H1 (cell line): ENCODE measurements at regions not wholly inside any gene's neighbourhood (a gene's known extent, or its start where the extent isn't known, plus 50 kb on each side); places are given as distances from the start of the nearest gene placed in this dataset.

Experiments
- CEBPB ChIP-seq: IDR thresholded peaks from 2 replicates; pipeline ENCODE4 v1.6.1; 2012; ENCODE audit warnings: low read depth, low read length
- CHD2 ChIP-seq: IDR thresholded peaks from 2 replicates; pipeline ENCODE4 v1.6.1; 2012; ENCODE audit warnings: low read length, improper control_type of control experiment
- CTCF ChIP-seq, 3 experiments: IDR thresholded peaks; 1 replicate in 2 of 3; 2 replicates in 1 of 3; pipeline versions ENCODE4 v1.5.1 to v1.6.1; 2011; ENCODE audit warnings: low read length in 3 of 3, mild to moderate bottlenecking in 3 of 3, inconsistent platforms in 2 of 3, low read depth in 1 of 3, moderate library complexity in 1 of 3; ENCODE audit not compliant: insufficient read depth in 1 of 3; ENCODE audit errors: control extremely low read depth in 1 of 3
- EGR1 ChIP-seq: IDR thresholded peaks from 2 replicates; pipeline ENCODE4 v1.6.1; 2011; ENCODE audit warnings: low read depth, low read length, borderline replicate concordance
- HDAC2 ChIP-seq, 2 experiments: fragments of 300-600 bp in 1 of 2; sonication (generic) in 1 of 2; IDR thresholded peaks; 2 replicates each; pipeline ENCODE4 v1.6.1; 2011 to 2012; ENCODE audit warnings: low read depth in 2 of 2, low read length in 2 of 2, mild to moderate bottlenecking in 2 of 2, moderate library complexity in 2 of 2, borderline replicate concordance in 1 of 2, inconsistent platforms in 1 of 2
- JUND ChIP-seq: IDR thresholded peaks from 2 replicates; pipeline ENCODE4 v1.6.1; 2011; ENCODE audit warnings: mild to moderate bottlenecking, improper control_type of control experiment, low read length
- POLR2A ChIP-seq, 2 experiments: IDR thresholded peaks; 1 replicate in 1 of 2; 2 replicates in 1 of 2; pipeline ENCODE4 v1.6.1; 2011; ENCODE audit warnings: low read depth in 2 of 2, low read length in 2 of 2, mild to moderate bottlenecking in 2 of 2; ENCODE audit errors: control extremely low read depth in 1 of 2
- POLR2AphosphoS5 ChIP-seq: IDR thresholded peaks from 2 replicates; pipeline ENCODE4 v1.6.1; 2011; ENCODE audit warnings: low read depth, low read length
- RNF2 ChIP-seq: fragments of 200-900, 300-1000 bp; sonication (generic); IDR thresholded peaks from 2 replicates; pipeline ENCODE4 v1.7.1; 2016; ENCODE audit warnings: borderline replicate concordance, low read depth, mild to moderate bottlenecking, antibody characterized with exemption, low read length; ENCODE audit not compliant: poor library complexity, severe bottlenecking; ENCODE audit errors: missing control alignments
- SAP30 ChIP-seq: fragments of 300-600 bp; sonication (generic); IDR thresholded peaks from 2 replicates; pipeline ENCODE4 v1.7.1; 2012; ENCODE audit warnings: low read length, moderate library complexity, mild to moderate bottlenecking, inconsistent platforms; ENCODE audit not compliant: insufficient read depth, insufficient replicate concordance
- SIN3A ChIP-seq, 2 experiments: IDR thresholded peaks in 1 of 2; conservative IDR thresholded peaks in 1 of 2; 2 replicates each; pipeline ENCODE4 v1.6.1; 2011 to 2012; ENCODE audit warnings: low read length in 2 of 2, improper control_type of control experiment in 1 of 2, low read depth in 1 of 2, mild to moderate bottlenecking in 1 of 2
- SRF ChIP-seq: IDR thresholded peaks from 2 replicates; pipeline ENCODE4 v1.6.1; 2011; ENCODE audit warnings: mild to moderate bottlenecking, low read depth, low read length, moderate library complexity
- TAF1 ChIP-seq: IDR thresholded peaks from 2 replicates; pipeline ENCODE4 v1.6.1; 2011; ENCODE audit warnings: mild to moderate bottlenecking, low read depth, low read length

GRCh38 chr12:91566328-91567099 lies 383.9 kb upstream of the DCN start:
- TF ChIP-seq POLR2AphosphoS5 (no peak), SAP30 (no peak), CTCF (IDR thresholded peaks at IDR 0.05; ENCODE audit: control extremely low read depth in 1 of 3, insufficient read depth in 1 of 3, low read depth in 1 of 3, low read length in 3 of 3) (no peak), SRF (no peak), CEBPB (no peak), POLR2A (IDR thresholded peaks at IDR 0.05; ENCODE audit: control extremely low read depth in 1 of 2, low read depth in 2 of 2, low read length in 2 of 2) (no peak), EGR1 (no peak), JUND (no peak), SIN3A (conservative IDR thresholded peaks at IDR 0.05 in 1 of 2, IDR thresholded peaks at IDR 0.05 in 1 of 2; ENCODE audit: low read depth in 1 of 2, low read length in 2 of 2) (no peak), TAF1 (no peak), CHD2 (no peak), RNF2 (no peak), HDAC2 (IDR thresholded peaks at IDR 0.05; ENCODE audit: borderline replicate concordance in 1 of 2, low read depth in 2 of 2, low read length in 2 of 2) (no peak)
